Neural crest cell (in vitro differentiated cells): ENCODE measurements at regions not wholly inside any gene's neighbourhood (a gene's known extent, or its start where the extent isn't known, plus 50 kb on each side); places are given as distances from the start of the nearest gene placed in this dataset.

Experiments
- DNase-seq: peaks from one replicate; pipeline ENCODE4 v3.0.0; 2021; ENCODE audit warnings: low read depth, mixed read lengths, low spot score
- H3K27ac Mint-ChIP-seq: one replicate; pipeline ENCODE4 v1.8.0; 2021; ENCODE audit warnings: mild to moderate bottlenecking, mixed read lengths; ENCODE audit not compliant: unreplicated experiment
- H3K27me3 Mint-ChIP-seq: 2 replicates; pipeline ENCODE4 v1.8.0; 2021; ENCODE audit warnings: low read depth, mild to moderate bottlenecking, mixed read lengths
- H3K36me3 Mint-ChIP-seq: 2 replicates; pipeline ENCODE4 v1.8.0; 2021; ENCODE audit warnings: low read depth, mild to moderate bottlenecking, mixed read lengths
- H3K4me1 Mint-ChIP-seq: 2 replicates; pipeline ENCODE4 v1.8.0; 2021; ENCODE audit warnings: mixed read lengths
- H3K4me3 Mint-ChIP-seq: one replicate; pipeline ENCODE4 v1.8.0; 2021; ENCODE audit warnings: mild to moderate bottlenecking, mixed read lengths
- H3K9me3 Mint-ChIP-seq: 2 replicates; pipeline ENCODE4 v1.8.0; 2021; ENCODE audit warnings: mixed read lengths
- TF ChIP-seq, protein P1 (sequence below): fragments of 200-600 bp; sonication (generic); conservative IDR thresholded peaks from 2 replicates; pipeline ENCODE4 v1.5.0; 2021; ENCODE audit warnings: antibody characterized with exemption, mild to moderate bottlenecking

DNA sequence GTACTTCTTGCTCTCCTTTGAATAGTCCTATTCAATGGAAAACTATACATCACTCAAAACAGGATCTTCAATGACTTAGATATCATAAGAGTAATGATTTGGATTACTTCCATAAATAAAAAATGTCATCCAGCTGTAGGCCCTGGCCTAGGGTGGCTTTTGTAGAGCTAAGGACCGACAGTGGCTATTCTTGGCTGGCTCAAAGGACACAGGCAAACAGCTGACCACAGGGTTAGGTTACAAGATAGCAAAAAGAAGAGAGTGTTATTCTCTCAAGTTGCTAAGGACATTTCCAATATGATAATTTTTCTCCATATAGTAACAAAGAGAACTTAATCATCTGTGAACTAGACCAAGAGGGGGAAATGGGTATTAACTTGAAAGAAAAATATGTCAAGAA lies 495.1 kb downstream of the PLPP3 start:
- TF ChIP-seq, protein P1, sequence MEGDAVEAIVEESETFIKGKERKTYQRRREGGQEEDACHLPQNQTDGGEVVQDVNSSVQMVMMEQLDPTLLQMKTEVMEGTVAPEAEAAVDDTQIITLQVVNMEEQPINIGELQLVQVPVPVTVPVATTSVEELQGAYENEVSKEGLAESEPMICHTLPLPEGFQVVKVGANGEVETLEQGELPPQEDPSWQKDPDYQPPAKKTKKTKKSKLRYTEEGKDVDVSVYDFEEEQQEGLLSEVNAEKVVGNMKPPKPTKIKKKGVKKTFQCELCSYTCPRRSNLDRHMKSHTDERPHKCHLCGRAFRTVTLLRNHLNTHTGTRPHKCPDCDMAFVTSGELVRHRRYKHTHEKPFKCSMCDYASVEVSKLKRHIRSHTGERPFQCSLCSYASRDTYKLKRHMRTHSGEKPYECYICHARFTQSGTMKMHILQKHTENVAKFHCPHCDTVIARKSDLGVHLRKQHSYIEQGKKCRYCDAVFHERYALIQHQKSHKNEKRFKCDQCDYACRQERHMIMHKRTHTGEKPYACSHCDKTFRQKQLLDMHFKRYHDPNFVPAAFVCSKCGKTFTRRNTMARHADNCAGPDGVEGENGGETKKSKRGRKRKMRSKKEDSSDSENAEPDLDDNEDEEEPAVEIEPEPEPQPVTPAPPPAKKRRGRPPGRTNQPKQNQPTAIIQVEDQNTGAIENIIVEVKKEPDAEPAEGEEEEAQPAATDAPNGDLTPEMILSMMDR = no peak
- no peaks in the 10 kb centered on the region for H3K27me3 Mint-ChIP-seq
- H3K4me3 Mint-ChIP-seq = no peak overlapping the region
- no peak for DNase-seq
- H3K4me1 Mint-ChIP-seq = no peaks in the 10 kb centered on the region
- no peak overlapping the region for H3K27ac Mint-ChIP-seq
- peaks cover 4% of the 10 kb centered on the region for H3K9me3 Mint-ChIP-seq
- peaks cover 4% of the 10 kb centered on the region for H3K36me3 Mint-ChIP-seq

DNA sequence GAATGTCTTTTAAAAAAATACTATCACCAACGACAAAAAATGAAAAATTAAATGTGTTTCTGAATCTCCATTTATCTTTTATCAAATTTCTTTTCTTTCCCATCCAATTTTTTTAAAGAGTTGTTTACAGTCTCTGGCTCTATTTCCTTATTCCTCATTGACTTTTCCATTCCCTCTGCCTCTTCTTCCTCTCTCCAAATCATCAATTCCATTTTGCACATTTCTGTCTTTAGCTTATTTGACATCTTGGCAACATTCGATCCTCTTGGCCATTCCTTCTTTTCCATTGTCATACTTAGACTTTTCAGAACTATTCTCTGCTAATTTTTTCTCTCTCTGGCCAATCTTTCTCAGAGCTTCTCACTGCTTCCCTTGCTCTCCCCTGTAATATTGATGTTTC lies 497.6 kb downstream of the PLPP3 start:
- no peak overlapping the region for H3K4me3 Mint-ChIP-seq
- no peaks in the 10 kb centered on the region for H3K4me1 Mint-ChIP-seq
- no peaks in the 10 kb centered on the region for H3K36me3 Mint-ChIP-seq
- TF ChIP-seq, protein P1 = no peak
- DNase-seq = no peak
- H3K27ac Mint-ChIP-seq = no peak overlapping the region
- peaks cover 3% of the 10 kb centered on the region for H3K9me3 Mint-ChIP-seq
- H3K27me3 Mint-ChIP-seq = no peaks in the 10 kb centered on the region

DNA sequence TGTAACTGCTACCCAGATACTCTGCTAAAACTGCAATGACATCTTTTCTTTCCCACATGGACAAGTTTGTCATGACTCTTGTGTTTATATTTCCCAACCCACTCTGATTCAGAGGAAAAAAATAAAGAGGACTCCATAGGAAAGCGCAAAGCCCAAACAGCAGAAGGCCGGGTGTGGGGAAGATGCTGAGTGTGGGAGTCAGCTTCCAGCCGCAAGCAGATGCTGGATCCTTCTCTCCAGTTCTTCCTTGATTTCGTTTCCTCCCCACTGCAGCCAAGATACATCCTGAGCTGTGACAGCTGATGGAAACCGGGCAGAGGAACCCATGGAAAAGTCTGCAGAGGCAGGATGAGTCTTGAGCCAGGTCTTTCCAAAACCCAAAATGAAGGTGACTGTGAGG lies 498.2 kb downstream of the PLPP3 start:
- Mint-ChIP-seq H3K27ac (no peak overlapping the region), H3K4me3 (no peak overlapping the region), H3K4me1 (no peaks in the 10 kb centered on the region), H3K27me3 (no peaks in the 10 kb centered on the region), H3K9me3 (peaks cover 3% of the 10 kb centered on the region), H3K36me3 (no peaks in the 10 kb centered on the region)
- TF ChIP-seq, protein P1 = no peak
- no peak for DNase-seq

DNA sequence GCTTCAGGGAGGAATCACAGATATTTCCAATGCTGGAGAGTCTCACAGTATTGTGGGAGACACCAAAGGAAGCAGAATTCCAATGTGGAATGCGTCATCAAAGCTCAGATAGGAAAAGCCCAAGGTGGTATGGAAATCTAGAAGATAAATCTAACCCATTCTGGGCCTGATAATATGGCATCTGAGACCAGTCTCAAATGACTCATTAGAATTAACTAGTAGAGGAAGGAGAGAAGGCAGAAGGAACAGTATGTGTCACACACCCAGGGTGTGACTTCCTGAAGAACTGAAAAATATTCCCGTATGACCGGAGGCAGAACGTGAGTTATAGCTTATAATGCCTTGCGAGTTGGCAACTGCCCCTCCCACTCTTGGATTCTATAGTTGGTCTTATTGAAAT lies 499.2 kb downstream of the PLPP3 start:
- Mint-ChIP-seq H3K9me3 (peaks cover 3% of the 10 kb centered on the region), H3K4me3 (no peak overlapping the region), H3K36me3 (no peaks in the 10 kb centered on the region), H3K27ac (no peak overlapping the region), H3K27me3 (no peaks in the 10 kb centered on the region), H3K4me1 (no peaks in the 10 kb centered on the region)
- no peak for DNase-seq
- TF ChIP-seq, protein P1 = no peak

DNA sequence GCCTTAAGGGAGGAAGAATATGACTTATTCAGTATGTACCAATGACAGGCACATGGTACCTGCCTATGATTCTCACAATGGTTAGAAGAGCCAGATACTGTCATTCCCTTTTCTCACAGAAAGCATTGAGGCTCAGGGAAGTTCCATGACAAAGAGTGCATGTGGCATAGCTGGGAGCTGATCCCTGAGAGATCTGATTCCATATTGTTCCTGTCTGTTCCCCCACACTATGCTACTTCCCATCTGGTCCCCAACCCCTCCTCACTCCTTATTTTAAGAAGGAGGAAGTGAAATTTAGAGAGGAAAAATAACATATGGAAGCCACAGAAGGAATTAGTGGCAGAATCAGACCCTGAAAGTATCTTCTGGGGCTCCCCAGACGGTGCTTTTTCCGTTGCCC lies 500.0 kb downstream of the PLPP3 start:
- Mint-ChIP-seq H3K36me3 (no peaks in the 10 kb centered on the region), H3K9me3 (peaks cover 3% of the 10 kb centered on the region), H3K27ac (no peak overlapping the region), H3K4me3 (no peak overlapping the region), H3K27me3 (no peaks in the 10 kb centered on the region), H3K4me1 (no peaks in the 10 kb centered on the region)
- no peak for DNase-seq
- TF ChIP-seq, protein P1 = no peak

DNA sequence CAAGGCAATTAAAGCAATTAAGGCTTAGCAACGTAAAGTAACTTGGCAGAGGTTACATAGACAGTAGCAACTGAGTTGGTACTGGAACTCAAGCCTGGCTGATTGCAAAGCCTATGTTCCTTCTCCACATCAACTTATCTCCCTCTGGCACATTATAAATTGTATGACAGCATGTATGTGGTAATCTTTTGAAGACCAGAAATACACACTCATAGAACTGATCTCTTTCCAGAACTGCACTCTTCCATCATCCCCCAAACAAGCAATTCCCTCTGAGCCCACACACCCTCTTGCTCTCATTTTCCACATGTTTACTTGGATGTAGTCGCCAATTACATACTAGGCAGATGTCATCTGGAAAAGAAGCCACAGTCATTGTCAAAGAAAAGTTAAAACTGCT lies 502.2 kb downstream of the PLPP3 start:
- Mint-ChIP-seq H3K27ac (no peak overlapping the region), H3K4me1 (no peaks in the 10 kb centered on the region), H3K4me3 (no peak overlapping the region), H3K27me3 (no peaks in the 10 kb centered on the region), H3K36me3 (no peaks in the 10 kb centered on the region), H3K9me3 (peaks cover 3% of the 10 kb centered on the region)
- TF ChIP-seq, protein P1 = no peak
- no peak for DNase-seq
